ENCODE measurements at regions not wholly inside any gene's neighbourhood (a gene's known extent, or its start where the extent isn't known, plus 50 kb on each side); places are given as distances from the start of the nearest gene placed in this dataset.
"Not testable (repeated sequence)": the region's sequence is repeated elsewhere in the genome, so short reads cannot be mapped to it uniquely, and the experiment has no call there.

GRCh38 chr6:23853566-23854133 is 272.4 kb upstream of the NRSN1 start:
- DNase-seq = not testable (repeated sequence)

GRCh38 chr6:23854154-23854553 is 271.9 kb upstream of the NRSN1 start:
- not testable (repeated sequence) for DNase-seq

GRCh38 chr6:23855497-23856116 is 270.4 kb upstream of the NRSN1 start:
- DNase-seq = no peak

GRCh38 chr6:23870496-23870895 is 255.5 kb upstream of the NRSN1 start:
- DNase-seq = no peak

GRCh38 chr6:23873161-23873560 is 252.9 kb upstream of the NRSN1 start:
- DNase-seq = no peak

GRCh38 chr6:23875006-23875405 is 251.0 kb upstream of the NRSN1 start:
- no peak for DNase-seq

GRCh38 chr6:23879816-23880215 is 246.2 kb upstream of the NRSN1 start:
- no peak for DNase-seq

- no peak for DNase-seq
These were observed 235.3 kb upstream of the NRSN1 start for GRCh38 chr6:23890543-23891227.

GRCh38 chr6:23905133-23905815 is 220.7 kb upstream of the NRSN1 start:
- DNase-seq = no peak

- DNase-seq = no peak
These were observed 215.6 kb upstream of the NRSN1 start for GRCh38 chr6:23910420-23910819.

- peak; percentile 12 for DNase-seq
These were observed 198.1 kb upstream of the NRSN1 start for GRCh38 chr6:23927935-23928334.

- DNase-seq = no peak
These were observed 196.8 kb upstream of the NRSN1 start for GRCh38 chr6:23929201-23929600.

- DNase-seq = no peak
These were observed 185.5 kb upstream of the NRSN1 start for GRCh38 chr6:23940466-23940865.

GRCh38 chr6:23951691-23952090 is 174.3 kb upstream of the NRSN1 start:
- DNase-seq = no peak

GRCh38 chr6:23952245-23952644 is 173.8 kb upstream of the NRSN1 start:
- DNase-seq = no peak

- DNase-seq = no peak
These were observed 172.0 kb upstream of the NRSN1 start for GRCh38 chr6:23953976-23954375.

GRCh38 chr6:23957017-23957416 is 169.0 kb upstream of the NRSN1 start:
- no peak for DNase-seq

GRCh38 chr6:23964865-23965264 is 161.2 kb upstream of the NRSN1 start:
- DNase-seq = no peak

- DNase-seq = no peak
These were observed 156.7 kb upstream of the NRSN1 start for GRCh38 chr6:23969344-23969743.

- no peak for DNase-seq
These were observed 148.3 kb upstream of the NRSN1 start for GRCh38 chr6:23977706-23978105.

GRCh38 chr6:23980965-23981364 is 145.1 kb upstream of the NRSN1 start:
- no peak for DNase-seq

- no peak for DNase-seq
These were observed 144.1 kb upstream of the NRSN1 start for GRCh38 chr6:23981923-23982322.

GRCh38 chr6:23983735-23984134 is 142.3 kb upstream of the NRSN1 start:
- DNase-seq = no peak

- DNase-seq = no peak
These were observed 141.0 kb upstream of the NRSN1 start for GRCh38 chr6:23985015-23985414.
